GM12865 (cell line): ENCODE measurements at regions not wholly inside any gene's neighbourhood (a gene's known extent, or its start where the extent isn't known, plus 50 kb on each side); places are given as distances from the start of the nearest gene placed in this dataset.

Source experiments
- DNase-seq: peaks from one replicate; pipeline ENCODE4 v3.0.0; 2010; ENCODE audit warnings: low read depth
- H3K4me3 ChIP-seq: 2 replicates; pipeline ENCODE4 v1.5.1; 2011; ENCODE audit warnings: mild to moderate bottlenecking, low read depth, low read length, control low read depth
- CTCF ChIP-seq: IDR thresholded peaks from 2 replicates; pipeline ENCODE4 v1.5.1; 2011; ENCODE audit warnings: low read length, control low read depth, low read depth, inconsistent platforms; ENCODE audit not compliant: insufficient read depth; ENCODE audit errors: missing control alignments

GRCh38 chr1:29839726-29840125 lies 603.4 kb downstream of the PTPRU start:
- TF ChIP-seq CTCF: no peak
- DNase-seq: no peak
- no peak overlapping the region for H3K4me3 ChIP-seq

GRCh38 chr1:29838738-29839320 lies 602.5 kb downstream of the PTPRU start:
- H3K4me3 ChIP-seq: no peak overlapping the region
- DNase-seq: no peak
- TF ChIP-seq CTCF: no peak

GRCh38 chr1:29836651-29837646 lies 600.6 kb downstream of the PTPRU start:
- TF ChIP-seq CTCF: no peak
- DNase-seq: no peak
- H3K4me3 ChIP-seq: no peak overlapping the region

- TF ChIP-seq CTCF: no peak
- H3K4me3 ChIP-seq: no peak overlapping the region
- no peak for DNase-seq
Measured at GRCh38 chr1:29835874-29836273, 599.6 kb downstream of the PTPRU start.

GRCh38 chr1:29835406-29835805 lies 599.1 kb downstream of the PTPRU start:
- H3K4me3 ChIP-seq: no peak overlapping the region
- peak; percentile 38 for DNase-seq
- TF ChIP-seq CTCF: no peak

- no peak overlapping the region for H3K4me3 ChIP-seq
- no peak for DNase-seq
- TF ChIP-seq CTCF: no peak
Measured at GRCh38 chr1:29833581-29833980, 597.3 kb downstream of the PTPRU start.
